ENCODE measurements at regions not wholly inside any gene's neighbourhood (a gene's known extent, or its start where the extent isn't known, plus 50 kb on each side); places are given as distances from the start of the nearest gene placed in this dataset.

- H3K4me3 ChIP-seq (ENCODE audit: low read length) = no peak overlapping the region
- WGBS (ENCODE audit: insufficient coverage, insufficient read length) = no CpG with 5 or more reads among the region's 1 CpG
- no peaks in the 10 kb centered on the region for H3K27me3 ChIP-seq (ENCODE audit: control insufficient read depth, insufficient read depth, low read length)
- H3K27ac ChIP-seq (ENCODE audit: low read length) = no peak overlapping the region
- DNase-seq (ENCODE audit: low read depth, low spot score) = no peak
- H3K4me1 ChIP-seq (ENCODE audit: control insufficient read depth, insufficient read depth, low read length) = no peaks in the 10 kb centered on the region
- no peaks in the 10 kb centered on the region for H3K36me3 ChIP-seq (ENCODE audit: control insufficient read depth, insufficient read depth, low read length)
- no peaks in the 10 kb centered on the region for H3K9me3 ChIP-seq (ENCODE audit: control insufficient read depth, insufficient read depth, low read length)
Measured at GRCh38 chr2:81670885-81671284, 1366.3 kb upstream of the LRRTM1 start.

DNA sequence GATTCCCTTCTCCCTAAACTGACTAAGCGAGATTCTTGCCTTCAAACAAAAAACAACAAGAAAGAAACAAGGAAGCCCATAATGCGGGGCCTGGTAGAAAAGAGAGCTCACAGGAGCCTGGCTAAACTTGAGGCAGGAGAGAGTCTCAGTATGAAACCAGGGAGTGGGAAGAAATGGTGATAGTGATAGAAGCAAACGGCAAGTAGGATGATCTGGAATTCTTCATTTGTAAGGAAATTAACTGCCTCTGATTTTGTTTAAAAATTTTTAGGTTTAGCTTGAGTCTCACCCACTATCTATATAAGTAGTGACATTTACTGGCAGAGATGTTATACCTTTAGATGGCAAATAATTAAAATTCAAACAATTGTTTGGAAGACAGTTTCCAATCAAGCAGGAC lies 1356.5 kb upstream of the LRRTM1 start:
- Histone ChIP-seq H3K36me3 (ENCODE audit: control insufficient read depth, insufficient read depth, low read length) (no peaks in the 10 kb centered on the region), H3K4me3 (ENCODE audit: low read length) (no peak overlapping the region), H3K9me3 (ENCODE audit: control insufficient read depth, insufficient read depth, low read length) (no peaks in the 10 kb centered on the region; the same call in 1 of the 2 replicates), H3K4me1 (ENCODE audit: control insufficient read depth, insufficient read depth, low read length) (no peaks in the 10 kb centered on the region), H3K27me3 (ENCODE audit: control insufficient read depth, insufficient read depth, low read length) (no peaks in the 10 kb centered on the region), H3K27ac (ENCODE audit: low read length) (no peak overlapping the region)
- no CpG with 5 or more reads among the region's 3 CpGs for WGBS (ENCODE audit: insufficient coverage, insufficient read length)
- DNase-seq (ENCODE audit: low read depth, low spot score) = no peak

GRCh38 chr2:81658227-81658626 lies 1353.7 kb upstream of the LRRTM1 start:
- no CpG with 5 or more reads among the region's 4 CpGs for WGBS (ENCODE audit: insufficient coverage, insufficient read length)
- no peak overlapping the region for H3K27ac ChIP-seq (ENCODE audit: low read length)
- no peaks in the 10 kb centered on the region for H3K27me3 ChIP-seq (ENCODE audit: control insufficient read depth, insufficient read depth, low read length)

GRCh38 chr2:81650048-81650971 lies 1345.8 kb upstream of the LRRTM1 start:
- Histone ChIP-seq H3K9me3 (ENCODE audit: control insufficient read depth, insufficient read depth, low read length) (no peaks in the 10 kb centered on the region), H3K27me3 (ENCODE audit: control insufficient read depth, insufficient read depth, low read length) (no peaks in the 10 kb centered on the region), H3K27ac (ENCODE audit: low read length) (no peak overlapping the region), H3K4me1 (ENCODE audit: control insufficient read depth, insufficient read depth, low read length) (peaks cover 3% of the 10 kb centered on the region; the same call in 1 of the 2 replicates), H3K36me3 (ENCODE audit: control insufficient read depth, insufficient read depth, low read length) (no peaks in the 10 kb centered on the region), H3K4me3 (ENCODE audit: low read length) (no peak overlapping the region)
- no peak for DNase-seq (ENCODE audit: low read depth, low spot score)
- WGBS (ENCODE audit: insufficient coverage, insufficient read length) = no CpG with 5 or more reads among the region's 6 CpGs

More at GRCh38 chr2:81658227-81658626, 1353.7 kb upstream of the LRRTM1 start:
- Histone ChIP-seq H3K4me3 (ENCODE audit: low read length) (no peak overlapping the region), H3K36me3 (ENCODE audit: control insufficient read depth, insufficient read depth, low read length) (no peaks in the 10 kb centered on the region), H3K4me1 (ENCODE audit: control insufficient read depth, insufficient read depth, low read length) (no peaks in the 10 kb centered on the region), H3K9me3 (ENCODE audit: control insufficient read depth, insufficient read depth, low read length) (no peaks in the 10 kb centered on the region; the same call in 1 of the 2 replicates)
- DNase-seq (ENCODE audit: low read depth, low spot score) = no peak

GRCh38 chr2:81648806-81649205 lies 1344.3 kb upstream of the LRRTM1 start:
- no peak for DNase-seq (ENCODE audit: low read depth, low spot score)
- H3K27me3 ChIP-seq (ENCODE audit: control insufficient read depth, insufficient read depth, low read length) = no peaks in the 10 kb centered on the region
- H3K27ac ChIP-seq (ENCODE audit: low read length) = no peak overlapping the region
- peaks cover 3% of the 10 kb centered on the region; the same call in 1 of the 2 replicates for H3K4me1 ChIP-seq (ENCODE audit: control insufficient read depth, insufficient read depth, low read length)
- no peak overlapping the region for H3K4me3 ChIP-seq (ENCODE audit: low read length)
- no peaks in the 10 kb centered on the region for H3K36me3 ChIP-seq (ENCODE audit: control insufficient read depth, insufficient read depth, low read length)
- no peaks in the 10 kb centered on the region for H3K9me3 ChIP-seq (ENCODE audit: control insufficient read depth, insufficient read depth, low read length)

DNA sequence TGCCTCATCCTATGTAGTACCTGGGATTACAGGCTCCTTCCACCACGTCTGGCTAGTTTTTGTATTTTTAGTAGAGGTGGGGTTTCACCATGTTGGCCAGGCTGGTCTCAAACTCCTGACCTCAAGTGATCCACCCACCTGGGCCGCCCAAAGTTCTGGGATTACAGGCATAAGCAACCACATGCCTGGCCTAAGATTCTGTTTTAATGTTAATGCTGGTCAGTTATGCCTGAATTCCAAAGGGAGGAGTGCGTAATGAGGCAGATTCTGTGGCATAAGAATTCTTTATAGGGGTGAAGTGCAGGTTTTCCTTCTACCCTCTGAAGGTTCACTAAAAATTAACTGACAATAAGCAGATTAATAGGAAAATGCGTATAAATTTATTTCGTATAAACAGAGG lies 1343.8 kb upstream of the LRRTM1 start:
- no peaks in the 10 kb centered on the region for H3K27me3 ChIP-seq (ENCODE audit: control insufficient read depth, insufficient read depth, low read length)
- H3K4me3 ChIP-seq (ENCODE audit: low read length) = no peak overlapping the region
- DNase-seq (ENCODE audit: low read depth, low spot score) = no peak
- no peaks in the 10 kb centered on the region for H3K36me3 ChIP-seq (ENCODE audit: control insufficient read depth, insufficient read depth, low read length)
- H3K9me3 ChIP-seq (ENCODE audit: control insufficient read depth, insufficient read depth, low read length) = no peaks in the 10 kb centered on the region
- peaks cover 3% of the 10 kb centered on the region; the same call in 1 of the 2 replicates for H3K4me1 ChIP-seq (ENCODE audit: control insufficient read depth, insufficient read depth, low read length)
- WGBS (ENCODE audit: insufficient coverage, insufficient read length) = no CpG with 5 or more reads among the region's 5 CpGs
- no peak overlapping the region for H3K27ac ChIP-seq (ENCODE audit: low read length)

DNA sequence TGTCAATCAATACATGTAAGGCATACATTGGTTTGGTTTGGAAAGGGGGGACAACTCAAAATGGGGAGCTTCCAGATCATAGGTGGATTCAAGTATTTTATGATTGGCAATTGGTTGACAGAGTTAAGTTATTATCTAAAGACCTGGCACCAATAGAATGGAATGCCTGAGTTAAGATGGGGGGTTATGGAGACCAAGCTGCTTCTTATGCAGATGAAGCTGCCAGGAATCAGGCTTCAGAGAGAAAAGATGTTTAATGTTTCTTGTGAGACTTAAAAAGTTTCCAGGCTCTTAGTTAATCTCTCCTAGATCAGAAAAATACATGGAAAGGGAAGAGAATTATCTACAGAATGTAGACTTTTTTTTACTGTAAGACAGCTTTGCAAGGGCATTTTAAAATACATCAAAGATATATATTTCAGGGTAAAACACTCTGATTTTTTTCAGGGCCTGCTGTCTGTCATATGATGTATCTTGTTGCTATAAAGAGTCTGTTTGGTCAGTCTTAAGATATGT lies 1343.2 kb upstream of the LRRTM1 start:
- no peak for DNase-seq (ENCODE audit: low read depth, low spot score)
- H3K9me3 ChIP-seq (ENCODE audit: control insufficient read depth, insufficient read depth, low read length) = no peaks in the 10 kb centered on the region
- no peak overlapping the region for H3K4me3 ChIP-seq (ENCODE audit: low read length)
- H3K36me3 ChIP-seq (ENCODE audit: control insufficient read depth, insufficient read depth, low read length) = no peaks in the 10 kb centered on the region
- H3K27me3 ChIP-seq (ENCODE audit: control insufficient read depth, insufficient read depth, low read length) = no peaks in the 10 kb centered on the region
- peaks cover 3% of the 10 kb centered on the region; the same call in 1 of the 2 replicates for H3K4me1 ChIP-seq (ENCODE audit: control insufficient read depth, insufficient read depth, low read length)
- H3K27ac ChIP-seq (ENCODE audit: low read length) = no peak overlapping the region

DNA sequence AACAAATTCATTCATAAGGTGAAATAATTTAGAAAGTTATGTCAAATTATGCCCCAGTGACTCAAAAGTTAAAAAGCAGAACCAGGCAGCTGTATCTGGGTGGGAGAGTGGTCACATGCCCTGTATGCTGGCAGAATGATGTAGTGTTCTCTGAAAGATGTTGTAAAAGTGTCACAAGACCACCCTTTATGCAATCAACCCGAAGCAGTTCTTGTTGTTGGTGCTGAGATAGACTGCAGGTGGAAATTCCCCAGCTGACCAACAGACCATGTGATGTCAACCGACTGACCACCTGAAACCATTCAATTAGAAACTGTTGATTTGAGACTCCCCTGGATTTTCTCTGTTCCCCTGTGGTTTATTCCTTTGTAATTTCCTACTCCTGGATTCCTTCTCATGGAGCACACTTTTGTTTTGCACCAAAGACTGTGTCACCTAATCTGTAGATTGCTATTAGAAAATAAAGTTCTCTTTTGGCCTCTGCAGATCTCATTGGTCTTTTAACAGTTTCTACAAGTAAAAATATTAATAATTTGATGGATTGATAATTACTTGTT lies 1341.3 kb upstream of the LRRTM1 start:
- H3K27me3 ChIP-seq (ENCODE audit: control insufficient read depth, insufficient read depth, low read length) = no peaks in the 10 kb centered on the region
- H3K9me3 ChIP-seq (ENCODE audit: control insufficient read depth, insufficient read depth, low read length) = no peaks in the 10 kb centered on the region
- DNase-seq (ENCODE audit: low read depth, low spot score) = no peak
- peaks cover 3% of the 10 kb centered on the region; the same call in 1 of the 2 replicates for H3K4me1 ChIP-seq (ENCODE audit: control insufficient read depth, insufficient read depth, low read length)
- WGBS (ENCODE audit: insufficient coverage, insufficient read length) = no CpG with 5 or more reads among the region's 2 CpGs
- no peak overlapping the region for H3K4me3 ChIP-seq (ENCODE audit: low read length)
- H3K27ac ChIP-seq (ENCODE audit: low read length) = no peak overlapping the region
- no peaks in the 10 kb centered on the region for H3K36me3 ChIP-seq (ENCODE audit: control insufficient read depth, insufficient read depth, low read length)

DNA sequence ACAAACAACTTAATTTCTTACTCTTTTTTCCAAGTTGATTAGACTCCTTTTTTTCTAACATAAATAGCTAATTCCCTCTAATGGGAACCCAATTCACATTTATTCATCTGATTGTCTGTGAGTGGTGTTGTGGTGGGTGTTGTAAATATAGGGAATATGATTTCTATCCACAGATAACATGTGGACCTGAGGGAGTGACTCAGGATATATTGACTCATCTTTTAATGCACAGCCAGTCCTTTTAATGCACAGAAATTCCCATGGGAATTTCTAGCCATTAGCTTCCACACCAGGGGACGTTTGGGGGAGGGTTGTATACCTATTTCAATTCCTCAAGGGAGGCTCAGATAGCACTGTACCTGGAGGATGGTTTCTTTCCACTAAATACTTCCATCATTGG lies 1339.6 kb upstream of the LRRTM1 start:
- Histone ChIP-seq H3K4me3 (ENCODE audit: low read length) (no peak overlapping the region), H3K27ac (ENCODE audit: low read length) (no peak overlapping the region), H3K4me1 (ENCODE audit: control insufficient read depth, insufficient read depth, low read length) (peaks cover 3% of the 10 kb centered on the region; the same call in 1 of the 2 replicates), H3K36me3 (ENCODE audit: control insufficient read depth, insufficient read depth, low read length) (no peaks in the 10 kb centered on the region), H3K27me3 (ENCODE audit: control insufficient read depth, insufficient read depth, low read length) (no peaks in the 10 kb centered on the region), H3K9me3 (ENCODE audit: control insufficient read depth, insufficient read depth, low read length) (no peaks in the 10 kb centered on the region)
- WGBS (ENCODE audit: insufficient coverage, insufficient read length) = no CpG with 5 or more reads among the region's 1 CpG
- DNase-seq (ENCODE audit: low read depth, low spot score) = no peak

GRCh38 chr2:81624825-81625224 lies 1320.3 kb upstream of the LRRTM1 start:
- no CpG with 5 or more reads among the region's 2 CpGs for WGBS (ENCODE audit: insufficient coverage, insufficient read length)
- no peak for DNase-seq (ENCODE audit: low read depth, low spot score)
- H3K9me3 ChIP-seq (ENCODE audit: control insufficient read depth, insufficient read depth, low read length) = no peaks in the 10 kb centered on the region

More at GRCh38 chr2:81624825-81625224, 1320.3 kb upstream of the LRRTM1 start:
- Histone ChIP-seq H3K27ac (ENCODE audit: low read length) (no peak overlapping the region), H3K4me3 (ENCODE audit: low read length) (no peak overlapping the region), H3K36me3 (ENCODE audit: control insufficient read depth, insufficient read depth, low read length) (no peaks in the 10 kb centered on the region), H3K4me1 (ENCODE audit: control insufficient read depth, insufficient read depth, low read length) (no peaks in the 10 kb centered on the region), H3K27me3 (ENCODE audit: control insufficient read depth, insufficient read depth, low read length) (no peaks in the 10 kb centered on the region)

Measured in iPS DF 6.9 (cell line).